ENCODE measurements at regions not wholly inside any gene's neighbourhood (a gene's known extent, or its start where the extent isn't known, plus 50 kb on each side); places are given as distances from the start of the nearest gene placed in this dataset.

DNA sequence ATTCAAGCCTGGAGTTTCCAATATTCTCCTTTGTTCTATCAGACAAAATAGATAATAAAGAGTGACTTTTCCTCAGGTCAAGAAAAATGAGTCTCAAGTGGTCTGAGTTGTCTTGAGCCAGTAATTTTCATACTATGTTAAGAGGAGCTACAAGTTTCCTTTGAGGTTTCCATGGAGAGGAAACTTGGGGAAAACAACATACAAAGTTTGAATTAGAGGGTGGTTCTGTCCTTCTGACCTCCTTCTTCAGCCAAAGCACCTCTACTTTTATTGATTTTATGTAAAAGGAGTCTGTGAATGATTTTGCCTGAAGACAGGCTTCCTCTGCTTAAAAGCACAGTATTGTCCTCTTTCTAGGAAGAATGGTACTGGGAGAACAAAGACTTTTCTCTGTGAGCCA is 497.2 kb upstream of the PKN2 start:
- no peak for DNase-seq

DNA sequence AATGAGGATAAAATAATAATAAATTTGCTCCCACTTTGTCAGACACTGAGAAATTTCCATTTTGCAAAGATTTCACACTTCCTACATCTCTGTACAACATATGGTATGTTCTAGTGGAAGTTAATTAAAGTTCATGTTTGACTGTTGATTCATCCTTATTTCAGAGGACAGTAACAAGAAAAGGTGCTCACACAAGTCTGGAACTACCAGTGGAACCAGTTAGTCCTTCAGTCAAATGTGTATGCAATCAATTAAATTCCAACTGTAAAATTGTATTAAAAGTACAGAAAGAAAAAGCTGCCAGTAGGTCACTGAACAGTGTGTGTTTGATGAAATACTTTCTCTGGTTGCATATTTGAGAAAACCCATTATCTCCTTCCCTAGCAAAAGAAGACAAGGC is 496.0 kb upstream of the PKN2 start:
- no peak for DNase-seq

- DNase-seq = no peak
Measured at GRCh38 chr1:88189525-88189924, 494.5 kb upstream of the PKN2 start.

DNA sequence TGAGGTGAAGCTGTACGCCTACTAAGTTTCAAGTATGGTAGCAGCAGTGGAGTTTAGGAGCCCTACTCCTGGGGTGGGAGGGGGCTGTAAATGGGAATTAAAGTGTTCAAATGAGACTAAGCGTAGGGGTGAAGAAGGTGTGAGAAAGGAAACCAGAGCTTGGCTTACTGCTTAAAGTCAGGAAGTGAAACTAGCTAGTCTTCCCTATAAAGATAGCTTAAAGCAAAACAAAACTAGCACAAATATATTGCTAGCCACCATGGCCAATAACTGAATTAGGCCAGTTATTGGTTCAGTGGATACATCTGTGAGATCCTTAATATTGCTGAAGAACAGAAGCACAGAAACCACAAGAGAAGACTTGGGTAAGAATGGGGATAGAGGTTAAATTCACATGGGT is 492.2 kb upstream of the PKN2 start:
- no peak for DNase-seq

- no peak for DNase-seq
Measured at GRCh38 chr1:88194542-88194941, 489.5 kb upstream of the PKN2 start.

GRCh38 chr1:88200545-88200944 is 483.5 kb upstream of the PKN2 start:
- DNase-seq = no peak

GRCh38 chr1:88204111-88204510 is 480.0 kb upstream of the PKN2 start:
- no peak for DNase-seq

- no peak for DNase-seq
Measured at GRCh38 chr1:88204612-88205167, 479.4 kb upstream of the PKN2 start.

DNA sequence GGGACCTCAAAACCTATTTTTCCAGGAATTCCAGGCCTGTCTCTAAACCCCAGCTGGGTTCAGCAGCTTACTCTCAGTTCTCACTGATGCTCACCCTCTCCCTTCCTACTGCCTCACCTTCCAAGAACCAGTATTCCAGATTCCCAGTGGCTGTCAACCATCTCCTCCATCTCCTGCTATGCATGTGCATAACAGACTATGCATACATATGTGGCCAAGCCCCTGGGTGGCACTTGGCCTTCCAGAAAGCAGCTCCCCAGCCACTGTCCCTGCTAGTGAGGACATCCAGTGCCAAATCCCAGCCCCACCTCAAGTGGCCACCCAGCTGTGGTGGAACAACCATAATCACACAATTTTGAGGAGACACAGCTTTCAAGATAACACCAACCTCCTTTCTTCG is 475.7 kb upstream of the PKN2 start:
- no peak for DNase-seq

DNA sequence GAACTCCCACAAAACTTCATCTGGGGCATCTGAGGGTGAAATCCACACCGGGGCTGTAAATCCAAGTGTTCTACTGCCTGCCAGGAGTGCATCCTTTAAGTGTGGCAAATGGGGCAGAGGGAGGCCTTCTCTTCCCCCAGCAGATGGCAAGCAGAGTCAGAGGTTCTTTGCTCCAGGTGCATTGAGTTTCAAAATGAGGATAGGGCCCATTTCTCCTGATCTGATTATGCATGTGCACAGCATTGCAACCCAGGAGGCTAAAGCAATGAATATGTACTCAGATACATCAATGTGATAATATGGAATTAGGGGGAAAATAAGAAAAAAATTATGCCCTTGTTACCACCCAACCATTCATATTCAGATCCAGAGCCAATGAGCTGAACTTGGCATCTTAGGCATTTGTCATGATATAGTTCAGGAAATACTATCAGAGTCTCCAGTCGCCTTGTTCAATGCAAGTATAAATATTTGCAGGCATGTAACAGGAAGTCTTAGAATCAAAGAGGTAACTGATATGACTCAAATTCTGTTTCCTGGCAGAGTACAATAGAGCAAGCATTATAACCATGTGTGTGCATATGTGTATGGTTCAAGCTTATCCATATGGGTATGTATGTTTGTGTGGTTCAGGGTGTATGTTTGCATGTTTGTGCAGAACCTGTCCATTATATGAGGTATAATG is 473.8 kb upstream of the PKN2 start:
- DNase-seq = no peak

GRCh38 chr1:88216441-88216840 is 467.6 kb upstream of the PKN2 start:
- peak in 1 of 2 experiments; percentile 6 for DNase-seq

GRCh38 chr1:88217386-88217785 is 466.7 kb upstream of the PKN2 start:
- DNase-seq = no peak

- DNase-seq = no peak
Measured at GRCh38 chr1:88219521-88219920, 464.6 kb upstream of the PKN2 start.

DNA sequence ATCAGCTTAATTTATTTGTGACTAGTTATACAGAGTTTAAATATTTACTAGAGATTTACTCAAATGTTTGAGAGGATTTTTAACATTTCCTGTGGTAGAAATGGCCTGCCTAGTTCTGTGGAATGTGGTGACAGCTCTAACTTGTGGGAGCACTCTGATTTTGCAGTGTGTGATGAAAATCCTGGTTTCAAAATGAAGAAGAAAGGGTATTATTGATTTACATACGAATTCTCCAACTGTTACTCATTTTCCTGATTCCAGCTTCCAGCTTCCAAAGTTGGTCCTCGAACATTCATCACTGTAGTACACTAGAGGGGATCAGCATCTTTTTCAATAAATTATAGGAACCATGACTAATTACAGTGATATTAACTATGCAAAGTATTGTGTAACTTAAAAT is 462.7 kb upstream of the PKN2 start:
- no peak for DNase-seq

DNA sequence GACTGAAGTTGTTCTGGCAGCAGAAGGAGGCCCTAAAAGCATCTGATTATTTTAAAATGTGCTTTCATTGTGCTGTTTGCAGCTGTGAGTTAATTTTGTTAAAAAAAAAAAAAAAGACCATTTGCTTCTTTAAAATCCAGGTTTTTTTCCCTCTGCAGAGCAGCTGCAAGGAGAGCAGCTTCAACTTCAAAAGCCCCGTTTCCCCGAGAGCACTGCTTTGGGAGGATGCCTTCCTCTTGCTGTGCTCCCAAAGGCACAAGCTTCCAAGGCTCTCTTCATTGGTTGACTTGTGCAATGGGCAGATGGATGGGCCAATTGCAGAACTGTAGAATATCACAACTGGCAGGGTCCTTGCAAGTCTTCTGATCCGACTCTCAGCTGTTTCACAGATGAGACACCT is 459.2 kb upstream of the PKN2 start:
- no peak for DNase-seq

GRCh38 chr1:88228114-88228513 is 456.0 kb upstream of the PKN2 start:
- no peak for DNase-seq

GRCh38 chr1:88230126-88230525 is 453.9 kb upstream of the PKN2 start:
- DNase-seq = no peak

DNA sequence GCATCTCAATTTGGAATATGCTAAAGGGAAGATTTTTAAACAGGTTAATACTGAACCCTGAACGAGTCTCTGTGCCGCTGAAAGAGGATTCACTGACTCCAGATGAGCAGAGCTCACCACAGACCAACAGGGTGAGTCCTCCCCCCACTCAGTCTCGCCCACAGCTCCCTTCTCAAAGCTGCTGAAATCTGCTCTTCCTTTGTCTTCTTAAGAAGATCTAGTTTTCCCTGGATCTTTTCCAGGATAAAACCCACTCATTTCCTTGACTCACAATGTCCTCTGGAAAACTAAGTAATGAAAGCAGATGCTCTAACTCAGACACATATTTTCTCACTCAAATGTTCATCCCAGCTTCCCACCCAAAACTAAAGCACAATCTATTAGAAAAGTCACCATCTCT is 447.0 kb upstream of the PKN2 start:
- no peak for DNase-seq

DNA sequence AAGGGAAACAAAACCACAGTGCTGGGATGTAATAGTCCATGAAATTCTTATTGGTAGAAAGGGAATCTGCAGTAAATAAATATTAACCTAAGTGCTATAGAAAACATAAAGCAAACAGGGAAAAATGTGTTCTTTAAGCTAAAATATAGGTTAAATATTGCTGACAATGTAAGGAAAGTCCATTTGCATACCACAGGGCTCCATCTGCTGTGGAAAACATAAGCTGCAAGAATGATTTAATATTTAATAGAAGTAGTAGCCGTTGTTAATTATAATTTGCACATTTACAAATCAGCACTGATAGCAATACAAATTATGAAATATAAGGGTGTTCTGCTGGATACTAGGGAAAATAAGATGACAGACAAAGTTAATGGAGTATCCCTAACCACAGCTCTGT is 444.9 kb upstream of the PKN2 start:
- no peak for DNase-seq

- no peak for DNase-seq
Measured at GRCh38 chr1:88247666-88248065, 436.4 kb upstream of the PKN2 start.

DNA sequence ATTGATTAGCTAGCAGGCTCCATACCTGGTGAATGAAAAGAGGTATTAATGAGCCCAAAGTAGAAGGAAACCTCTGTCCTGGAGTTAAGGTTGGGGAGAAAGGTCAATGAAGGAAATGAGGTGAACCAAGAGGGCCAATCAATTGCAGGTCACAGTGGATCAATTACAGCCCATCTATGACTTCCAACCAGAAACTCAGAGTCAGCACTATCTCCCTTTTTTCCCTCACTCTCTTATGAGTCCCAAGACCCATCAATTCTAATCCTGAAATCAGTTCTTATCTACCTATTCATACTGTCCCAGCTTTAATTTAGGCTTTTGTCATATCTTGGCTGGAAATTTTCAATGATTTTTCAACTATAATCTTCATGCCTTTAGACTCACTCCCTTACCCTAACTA is 433.2 kb upstream of the PKN2 start:
- no peak for DNase-seq

GRCh38 chr1:88252745-88253144 is 431.3 kb upstream of the PKN2 start:
- DNase-seq = no peak

- no peak for DNase-seq
Measured at GRCh38 chr1:88265606-88266005, 418.5 kb upstream of the PKN2 start.

GRCh38 chr1:88266051-88266450 is 418.0 kb upstream of the PKN2 start:
- DNase-seq = no peak

- DNase-seq = peak in 1 of 2 experiments; percentile 3
Measured at GRCh38 chr1:88272216-88272615, 411.9 kb upstream of the PKN2 start.
